Stimulated activated naive CD8-positive, alpha-beta T cell treated with anti-CD3 and anti-CD28 coated beads, Interleukin-15, amount 100 ng/mL, for 72 hours (primary cell): ENCODE measurements at regions not wholly inside any gene's neighbourhood (a gene's known extent, or its start where the extent isn't known, plus 50 kb on each side); places are given as distances from the start of the nearest gene placed in this dataset.
"Not testable (repeated sequence)": the region's sequence is repeated elsewhere in the genome, so short reads cannot be mapped to it uniquely, and the experiment has no call there.

Experiments
- ATAC-seq: fragments of 150-1000 bp; cut with Tn5 transposase; 2 replicates; pipeline ENCODE4 v1.10.0; 2021; ENCODE audit warnings: mild to moderate bottlenecking, moderate library complexity
- DNase-seq, 2 donors: peaks; one replicate each; pipeline ENCODE4 v3.0.0; 2021 to 2022
- H3K27ac Mint-ChIP-seq, 2 donors: one replicate each; pipeline ENCODE4 v1.8.0; 2022; ENCODE audit warnings: mild to moderate bottlenecking in 2 of 2, mixed read lengths in 2 of 2, moderate library complexity in 2 of 2
- H3K27me3 Mint-ChIP-seq: one replicate; pipeline ENCODE4 v1.8.0; 2022; ENCODE audit warnings: mixed read lengths
- H3K4me1 Mint-ChIP-seq: one replicate; pipeline ENCODE4 v1.8.0; 2022; ENCODE audit warnings: mild to moderate bottlenecking, mixed read lengths
- H3K4me3 Mint-ChIP-seq, 2 donors: one replicate each; pipeline ENCODE4 v1.8.0; 2022; ENCODE audit warnings: mild to moderate bottlenecking in 2 of 2, mixed read lengths in 2 of 2, moderate library complexity in 1 of 2
- H3K9me3 Mint-ChIP-seq, 2 donors: one replicate each; pipeline ENCODE4 v1.8.0; 2022; ENCODE audit warnings: mixed read lengths in 2 of 2

DNA sequence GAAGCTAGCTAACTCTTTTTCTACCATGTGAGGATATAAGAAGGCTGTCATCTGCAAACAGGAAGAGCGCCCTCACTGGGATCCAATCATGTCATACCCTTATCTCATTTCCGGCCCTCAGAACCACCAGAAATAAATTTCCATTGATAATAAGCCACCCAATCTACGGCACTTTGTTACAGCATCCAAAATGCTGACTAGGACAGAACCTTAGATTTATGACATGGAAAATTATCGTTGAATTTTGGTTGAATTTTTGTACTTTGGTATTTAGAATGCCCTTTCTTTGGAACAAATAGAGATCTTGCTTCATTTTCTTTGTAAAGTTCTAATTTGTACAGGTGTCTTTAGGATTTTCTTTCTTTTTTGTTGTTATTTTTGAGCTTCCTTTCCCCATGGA lies 53.3 kb upstream of the CYLC2 start:
- H3K9me3 Mint-ChIP-seq, result peaks cover 9 to 15% of the 10 kb centered on the region in 2 donors
- H3K27me3 Mint-ChIP-seq, result no peaks in the 10 kb centered on the region
- DNase-seq (no peak), ATAC-seq (no peak)
- H3K27ac Mint-ChIP-seq, result peak overlapping the region in 1 of 2 donors; percentile 1
- H3K4me3 Mint-ChIP-seq, result no peak overlapping the region
- H3K4me1 Mint-ChIP-seq, result no peaks in the 10 kb centered on the region

DNA sequence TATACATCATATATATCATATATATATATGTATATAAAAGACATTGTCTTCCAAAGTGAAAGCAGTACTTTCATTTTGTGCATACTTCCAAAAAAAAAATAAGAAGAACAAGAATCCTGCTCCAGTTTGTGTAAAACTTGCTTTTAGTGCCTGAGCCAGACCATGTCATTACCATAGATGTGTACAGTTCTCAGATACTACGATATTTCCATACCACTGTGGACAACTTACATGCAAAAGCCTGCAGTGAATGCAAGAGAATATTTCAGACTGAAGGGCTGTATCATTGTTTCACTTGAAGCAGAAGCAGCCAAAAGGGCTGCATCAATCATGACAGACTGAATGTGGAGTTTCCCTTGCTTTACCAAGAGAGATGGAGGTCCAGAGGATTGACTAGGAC lies 72.6 kb upstream of the CYLC2 start:
- no peaks in the 10 kb centered on the region for H3K4me1 Mint-ChIP-seq

DNA sequence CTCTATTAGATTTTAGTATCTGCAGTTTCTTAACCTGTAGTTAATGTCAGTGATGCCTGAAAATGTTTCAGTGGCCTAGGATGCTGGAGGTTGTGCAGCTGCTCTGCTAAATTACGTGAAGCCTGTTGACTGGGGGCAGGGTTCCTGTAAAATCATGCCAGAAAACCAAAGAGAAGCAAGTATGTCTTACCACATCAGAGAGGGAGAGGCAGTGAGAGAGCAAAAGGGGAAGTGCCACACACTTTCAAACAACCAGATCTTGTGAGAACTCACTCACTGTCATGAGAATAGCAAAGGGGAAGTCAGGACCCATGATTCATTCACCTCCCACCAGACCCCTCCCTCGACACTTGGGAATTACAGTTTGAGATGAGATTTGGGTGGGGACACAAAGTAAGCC lies 83.9 kb upstream of the CYLC2 start:
- H3K4me3 Mint-ChIP-seq, result no peak overlapping the region

More for the DNA sequence above, 72.6 kb upstream of the CYLC2 start:
- H3K9me3 Mint-ChIP-seq, result peaks cover 0 to 4% of the 10 kb centered on the region in 2 donors
- H3K4me3 Mint-ChIP-seq, result no peak overlapping the region
- no peak for ATAC-seq
- H3K27ac Mint-ChIP-seq, result no peak overlapping the region
- DNase-seq, result no peak
- H3K27me3 Mint-ChIP-seq, result no peaks in the 10 kb centered on the region

DNA sequence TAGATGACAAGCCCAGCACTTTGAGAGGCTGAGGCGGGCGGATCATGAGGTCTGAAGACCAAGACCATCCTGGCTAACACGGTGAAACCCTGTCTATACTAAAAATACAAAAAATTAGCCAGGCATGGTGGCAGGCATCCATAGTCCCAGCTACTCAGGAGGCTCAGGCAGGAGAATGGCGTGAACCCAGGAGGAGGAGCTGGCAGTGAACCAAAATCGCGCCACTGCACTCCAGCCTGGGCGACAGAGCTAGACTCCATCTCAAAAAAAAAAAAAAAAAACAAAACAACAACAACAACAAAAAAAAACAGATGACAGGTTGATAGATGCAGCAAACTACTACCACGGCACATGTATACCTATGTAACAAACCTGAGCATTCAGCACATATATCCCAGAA lies 89.3 kb upstream of the CYLC2 start:
- H3K4me3 Mint-ChIP-seq, H3K4me1 Mint-ChIP-seq, DNase-seq, H3K27me3 Mint-ChIP-seq, H3K27ac Mint-ChIP-seq, ATAC-seq: not testable (repeated sequence)
- H3K9me3 Mint-ChIP-seq, result peaks cover 15 to 35% of the 10 kb centered on the region in 2 donors

More for the DNA sequence above, 83.9 kb upstream of the CYLC2 start:
- ATAC-seq (no peak), DNase-seq (no peak)
- Mint-ChIP-seq H3K27me3 (no peaks in the 10 kb centered on the region), H3K4me1 (no peaks in the 10 kb centered on the region), H3K9me3 (peaks cover 0 to 4% of the 10 kb centered on the region in 2 donors), H3K27ac (no peak overlapping the region)

DNA sequence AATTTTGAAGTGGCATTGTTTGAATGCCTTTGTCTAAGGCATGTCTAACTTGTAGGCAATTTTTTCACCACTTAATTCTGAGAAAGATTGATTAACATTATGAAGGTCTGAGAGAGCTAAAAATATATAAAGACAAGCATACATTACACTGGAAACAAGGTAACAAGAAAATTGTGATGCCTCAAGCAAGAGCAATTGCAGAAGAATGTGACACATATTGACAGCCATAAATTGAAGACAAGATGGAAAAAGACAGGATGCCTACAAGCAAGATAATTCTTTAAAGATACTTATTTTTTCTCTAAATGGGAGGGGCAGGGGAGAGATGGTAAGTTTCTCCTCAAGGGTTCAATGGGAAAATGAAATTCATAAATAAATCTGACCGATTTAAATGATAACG lies 103.1 kb upstream of the CYLC2 start:
- DNase-seq (no peak), ATAC-seq (no peak)
- no peak overlapping the region for H3K27ac Mint-ChIP-seq
- H3K4me3 Mint-ChIP-seq, result no peak overlapping the region
- peaks cover 0 to 7% of the 10 kb centered on the region in 2 donors for H3K9me3 Mint-ChIP-seq
- no peaks in the 10 kb centered on the region for H3K4me1 Mint-ChIP-seq
- no peaks in the 10 kb centered on the region for H3K27me3 Mint-ChIP-seq

DNA sequence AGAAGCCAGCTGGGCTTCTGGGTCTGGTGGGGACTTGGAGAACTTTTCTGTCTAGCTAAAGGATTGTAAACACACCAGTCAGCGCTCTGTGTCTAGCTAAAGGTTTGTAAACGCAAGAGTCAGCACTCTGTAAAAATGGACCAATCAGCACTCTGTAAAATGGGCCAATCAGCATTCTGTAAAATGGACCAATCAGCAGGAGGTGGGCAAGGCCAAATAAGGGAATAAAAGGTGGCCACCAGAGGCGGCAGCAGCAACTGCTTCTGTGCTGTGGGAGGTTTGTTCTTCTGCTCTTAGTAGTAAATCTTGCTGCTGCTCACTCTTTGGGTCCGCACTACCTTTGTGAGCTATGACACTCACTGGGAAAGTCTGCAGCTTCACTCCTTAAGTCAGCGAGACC lies 106.4 kb upstream of the CYLC2 start:
- H3K9me3 Mint-ChIP-seq, H3K4me3 Mint-ChIP-seq, H3K27ac Mint-ChIP-seq, ATAC-seq, H3K27me3 Mint-ChIP-seq, H3K4me1 Mint-ChIP-seq, DNase-seq: not testable (repeated sequence)

DNA sequence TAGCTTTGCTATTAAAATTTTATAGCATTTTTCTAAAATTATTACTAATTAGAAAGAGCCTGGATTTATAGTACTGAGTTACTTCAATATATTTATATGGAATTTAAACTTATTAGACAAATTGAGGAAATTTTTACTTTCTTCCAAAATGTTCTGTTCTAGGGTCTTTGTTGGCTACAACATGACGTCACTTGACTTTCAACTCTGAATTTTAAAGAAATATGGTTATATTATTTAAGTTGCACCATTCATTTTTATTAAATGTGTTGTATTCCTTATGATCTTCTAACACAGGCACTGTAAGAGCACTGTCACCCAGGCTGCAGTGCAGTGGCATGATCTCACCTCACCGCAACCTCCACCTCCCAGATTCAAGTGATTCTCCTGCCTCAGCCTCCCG lies 119.4 kb upstream of the CYLC2 start:
- DNase-seq (no peak), ATAC-seq (no peak)
- H3K27ac Mint-ChIP-seq, result no peak overlapping the region
- no peak overlapping the region for H3K4me3 Mint-ChIP-seq
- H3K27me3 Mint-ChIP-seq, result no peaks in the 10 kb centered on the region
- H3K9me3 Mint-ChIP-seq, result peaks cover 8% of the 10 kb centered on the region in 2 donors
- no peaks in the 10 kb centered on the region for H3K4me1 Mint-ChIP-seq

DNA sequence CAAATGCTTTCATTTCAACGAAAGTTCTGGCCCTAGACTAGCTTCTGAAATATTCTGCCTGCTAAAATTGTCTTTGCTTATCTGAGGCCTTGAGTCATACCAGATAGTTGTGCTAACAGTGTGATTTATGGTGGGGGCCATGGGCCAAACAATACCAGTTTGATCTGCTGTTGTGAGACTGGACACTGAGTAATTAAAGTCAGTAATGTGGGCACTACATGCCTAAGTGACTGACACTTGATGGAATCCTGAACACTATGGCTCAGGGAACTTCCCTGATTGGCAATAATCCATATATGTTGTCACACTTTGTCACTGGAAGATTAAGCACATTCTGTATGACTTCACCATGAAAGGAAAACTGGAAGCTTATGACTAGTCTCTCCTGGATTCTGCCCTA lies 127.6 kb upstream of the CYLC2 start:
- peaks cover 0 to 4% of the 10 kb centered on the region in 2 donors for H3K9me3 Mint-ChIP-seq

DNA sequence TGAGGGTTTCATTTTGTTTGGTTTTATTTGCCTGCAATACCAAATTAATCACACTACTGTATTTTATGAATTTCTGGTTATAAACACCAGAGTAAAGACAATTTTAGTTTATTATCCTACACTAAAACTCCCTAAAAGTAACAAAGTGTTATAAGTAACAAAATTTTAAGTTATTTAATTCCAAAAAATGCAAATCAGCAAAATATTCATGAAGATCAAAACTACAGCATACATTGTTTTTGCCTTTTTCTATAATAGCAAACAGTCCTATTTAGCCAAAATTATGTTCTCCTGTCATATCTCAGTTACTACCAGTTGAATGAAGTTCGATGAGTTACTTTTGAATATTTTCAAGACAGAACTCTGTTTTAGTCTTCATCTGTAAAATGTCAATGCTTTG lies 132.7 kb upstream of the CYLC2 start:
- H3K27ac Mint-ChIP-seq, result no peak overlapping the region
- no peak for DNase-seq
- peaks cover 0 to 18% of the 10 kb centered on the region in 2 donors for H3K9me3 Mint-ChIP-seq
- H3K4me1 Mint-ChIP-seq, result no peaks in the 10 kb centered on the region
- H3K27me3 Mint-ChIP-seq, result no peaks in the 10 kb centered on the region
- H3K4me3 Mint-ChIP-seq, result no peak overlapping the region
- no peak for ATAC-seq

More for the DNA sequence above, 127.6 kb upstream of the CYLC2 start:
- H3K27me3 Mint-ChIP-seq, result no peaks in the 10 kb centered on the region
- H3K4me1 Mint-ChIP-seq, result no peaks in the 10 kb centered on the region
- no peak overlapping the region for H3K4me3 Mint-ChIP-seq
- DNase-seq (no peak), ATAC-seq (no peak)
- H3K27ac Mint-ChIP-seq, result no peak overlapping the region

DNA sequence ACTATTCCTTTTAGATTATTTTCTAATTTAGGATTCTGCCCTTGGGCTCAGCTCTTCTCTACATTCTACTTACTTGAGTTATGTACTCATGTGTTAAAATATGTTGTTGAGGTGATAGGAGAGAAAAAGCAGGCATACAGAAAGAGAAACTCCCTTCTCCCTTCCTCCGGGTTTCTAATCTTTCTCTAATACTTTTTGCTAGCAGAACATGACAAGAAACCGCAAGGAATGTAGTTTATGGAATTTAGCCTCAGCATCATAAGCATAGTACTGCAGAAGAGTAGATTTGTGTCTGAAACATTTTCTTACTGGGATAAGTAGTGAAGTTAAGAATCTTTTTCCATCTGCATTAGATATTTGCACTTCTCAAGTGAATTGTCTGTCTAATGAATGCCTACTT lies 139.5 kb upstream of the CYLC2 start:
- no peaks in the 10 kb centered on the region for H3K4me1 Mint-ChIP-seq
- DNase-seq, result no peak
- no peak overlapping the region for H3K27ac Mint-ChIP-seq
- H3K9me3 Mint-ChIP-seq, result peaks cover 13 to 19% of the 10 kb centered on the region in 2 donors
- ATAC-seq, result no peak
- no peak overlapping the region for H3K4me3 Mint-ChIP-seq
- no peaks in the 10 kb centered on the region for H3K27me3 Mint-ChIP-seq

DNA sequence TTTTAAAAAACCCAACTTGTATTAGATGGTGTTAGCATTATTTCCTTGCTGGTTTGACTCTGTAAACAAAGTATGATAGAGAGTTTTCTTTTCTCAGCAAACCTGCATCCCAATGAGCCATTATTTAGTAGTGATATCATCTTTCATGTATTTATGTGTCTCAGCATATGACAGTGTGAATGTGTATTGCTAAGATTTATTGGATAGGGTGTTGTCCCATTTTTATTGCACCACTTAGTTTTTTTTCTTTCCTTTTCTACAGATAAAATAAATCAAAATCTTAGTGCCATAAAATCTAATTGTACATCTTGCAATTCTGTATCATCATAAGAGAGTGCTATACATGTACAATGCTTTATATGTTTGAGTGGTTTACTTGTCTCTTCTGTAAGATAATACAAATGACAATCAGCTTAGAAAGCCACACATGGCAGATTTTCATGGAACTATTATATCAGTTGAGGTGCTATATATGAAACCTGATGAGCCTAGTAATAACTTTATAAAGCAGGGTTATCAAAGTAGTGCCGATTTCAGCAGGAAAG lies 149.2 kb upstream of the CYLC2 start:
- no peak for DNase-seq
- Mint-ChIP-seq H3K4me3 (no peak overlapping the region), H3K27me3 (no peaks in the 10 kb centered on the region), H3K9me3 (peaks cover 0 to 4% of the 10 kb centered on the region in 2 donors), H3K27ac (no peak overlapping the region), H3K4me1 (no peaks in the 10 kb centered on the region)
- ATAC-seq, result no peak

DNA sequence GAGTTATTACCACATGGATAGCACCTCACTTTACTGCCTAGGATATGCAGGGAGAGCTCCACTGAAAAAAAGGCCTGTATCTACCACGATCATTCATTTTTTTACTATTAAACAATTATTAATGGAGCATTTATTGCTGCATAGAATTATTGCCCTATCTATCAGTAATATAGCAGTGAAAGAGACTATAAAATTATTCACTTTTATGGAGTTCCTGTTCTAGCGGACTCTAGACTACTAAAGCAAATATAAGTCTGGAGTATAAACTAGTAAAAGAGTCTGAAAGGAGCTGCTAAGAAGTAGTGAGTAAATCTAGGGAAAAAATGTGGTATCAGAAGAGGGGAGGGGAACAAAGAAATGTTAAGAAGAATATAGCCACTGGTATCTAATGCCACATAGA lies 150.4 kb upstream of the CYLC2 start:
- Mint-ChIP-seq H3K4me3 (no peak overlapping the region), H3K27ac (no peak overlapping the region), H3K9me3 (no peaks in the 10 kb centered on the region), H3K27me3 (no peaks in the 10 kb centered on the region), H3K4me1 (no peaks in the 10 kb centered on the region)
- ATAC-seq (no peak), DNase-seq (no peak)

DNA sequence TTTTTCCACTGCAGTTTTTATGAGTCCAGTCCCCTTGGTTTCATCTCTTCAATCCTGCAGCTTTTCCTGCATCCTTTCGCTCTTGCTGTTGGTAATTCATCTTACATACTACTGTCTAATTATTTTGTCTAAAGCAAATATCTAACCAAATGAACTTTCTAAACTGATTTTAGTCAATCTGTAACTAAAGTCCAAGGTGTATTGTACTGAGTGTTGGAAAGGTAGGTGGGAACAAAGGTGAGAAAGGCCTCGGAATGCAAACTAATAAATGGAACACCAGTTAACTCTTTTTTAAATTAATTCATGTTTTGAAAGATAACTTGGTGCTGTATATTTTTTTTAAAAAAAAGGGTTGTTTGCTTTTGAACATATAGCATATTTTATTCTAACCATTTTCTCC lies 152.7 kb upstream of the CYLC2 start:
- no peak overlapping the region for H3K27ac Mint-ChIP-seq
- H3K9me3 Mint-ChIP-seq, result no peaks in the 10 kb centered on the region
- ATAC-seq (no peak), DNase-seq (no peak)
- no peak overlapping the region for H3K4me3 Mint-ChIP-seq
- no peaks in the 10 kb centered on the region for H3K27me3 Mint-ChIP-seq
- no peaks in the 10 kb centered on the region for H3K4me1 Mint-ChIP-seq

DNA sequence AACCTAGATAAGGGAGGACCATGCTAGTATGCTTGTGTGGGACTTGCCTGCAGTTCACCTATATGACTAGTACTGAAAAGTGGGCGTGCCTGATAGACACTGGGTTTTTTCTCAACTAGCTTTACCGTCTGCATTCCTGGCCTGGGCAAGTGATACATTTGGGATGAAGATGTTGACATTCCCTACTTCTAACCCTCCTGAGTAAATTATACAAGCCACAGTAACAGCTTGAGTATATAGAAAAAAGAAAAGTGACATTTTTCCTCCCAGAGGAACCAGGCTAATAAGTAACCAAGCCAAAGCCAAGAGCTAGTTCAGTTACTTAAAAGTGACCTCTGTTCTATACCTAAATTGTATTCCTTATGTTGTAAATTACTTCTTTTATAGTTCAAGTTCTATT lies 153.8 kb upstream of the CYLC2 start:
- peaks cover 0 to 8% of the 10 kb centered on the region in 2 donors for H3K9me3 Mint-ChIP-seq
- H3K4me1 Mint-ChIP-seq, result no peaks in the 10 kb centered on the region
- DNase-seq, result no peak
- no peak for ATAC-seq
- H3K27ac Mint-ChIP-seq, result no peak overlapping the region
- no peaks in the 10 kb centered on the region for H3K27me3 Mint-ChIP-seq
- no peak overlapping the region for H3K4me3 Mint-ChIP-seq

DNA sequence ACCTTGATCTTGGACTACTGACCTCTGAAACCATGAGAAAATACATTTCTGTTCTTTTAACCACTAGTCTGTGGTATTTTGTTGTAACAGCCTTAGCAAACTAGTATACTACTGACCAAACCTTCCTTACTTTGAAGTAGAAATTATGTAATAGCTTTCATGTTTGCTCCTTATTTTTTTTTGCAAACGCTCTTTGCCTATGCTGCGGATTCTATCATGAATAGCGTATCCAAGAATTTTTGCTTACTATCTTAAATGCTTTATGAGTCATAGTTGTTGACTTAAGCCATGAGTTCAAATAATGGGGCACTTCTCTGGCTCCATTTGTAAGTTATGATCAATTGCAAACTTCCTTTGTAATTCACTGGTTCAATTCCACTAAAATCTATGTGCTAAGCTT lies 154.8 kb upstream of the CYLC2 start:
- Mint-ChIP-seq H3K27ac (no peak overlapping the region), H3K9me3 (peaks cover 0 to 8% of the 10 kb centered on the region in 2 donors), H3K27me3 (no peaks in the 10 kb centered on the region), H3K4me3 (no peak overlapping the region), H3K4me1 (no peaks in the 10 kb centered on the region)
- no peak for ATAC-seq
- no peak for DNase-seq

DNA sequence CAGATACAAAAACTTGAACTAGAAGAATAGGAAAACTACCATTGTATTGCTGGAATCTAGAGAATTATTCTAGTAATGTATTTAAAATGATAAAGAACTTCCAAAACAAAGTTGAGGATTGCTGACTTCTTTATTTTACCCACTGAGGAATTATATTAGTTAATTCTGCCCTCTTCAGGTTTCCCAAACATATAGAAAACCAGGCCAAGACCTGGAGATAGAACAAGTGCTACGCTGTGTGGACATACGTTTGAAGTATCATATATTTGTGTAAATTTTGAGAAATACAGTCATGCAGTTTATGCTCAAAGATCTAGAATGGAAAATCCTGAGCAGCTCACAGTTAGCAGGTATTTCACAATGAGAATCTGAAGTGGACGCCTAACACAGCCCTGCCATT lies 162.3 kb upstream of the CYLC2 start:
- Mint-ChIP-seq H3K4me3 (no peak overlapping the region), H3K27ac (no peak overlapping the region), H3K4me1 (no peaks in the 10 kb centered on the region), H3K27me3 (no peaks in the 10 kb centered on the region), H3K9me3 (peaks cover 0 to 8% of the 10 kb centered on the region in 2 donors)
- no peak for DNase-seq
- ATAC-seq, result no peak

DNA sequence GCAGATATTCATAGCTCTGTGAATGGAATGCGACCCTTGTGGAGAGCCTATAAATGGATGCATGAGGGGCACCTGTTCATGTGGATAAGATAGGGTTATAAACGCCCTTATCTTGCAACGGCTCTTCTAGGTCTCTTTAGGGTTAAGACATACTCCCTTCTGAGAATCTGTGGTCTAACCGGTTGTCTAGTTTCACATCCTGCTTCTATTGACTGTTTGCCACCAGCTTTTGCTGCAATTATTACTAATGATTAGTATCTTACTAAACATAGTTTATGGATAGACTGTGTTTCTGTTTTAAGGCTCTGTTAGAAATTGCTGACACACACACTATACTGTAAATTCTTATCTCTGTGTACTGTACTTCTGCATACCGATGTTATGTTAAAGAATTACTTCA lies 198.9 kb upstream of the CYLC2 start:
- H3K9me3 Mint-ChIP-seq, result peaks cover 4 to 7% of the 10 kb centered on the region in 2 donors
- no peaks in the 10 kb centered on the region for H3K4me1 Mint-ChIP-seq

More for the DNA sequence above, 198.9 kb upstream of the CYLC2 start:
- no peak for ATAC-seq
- H3K27me3 Mint-ChIP-seq, result no peaks in the 10 kb centered on the region
- peak overlapping the region in 1 of 2 donors; percentile 30 for H3K27ac Mint-ChIP-seq
- DNase-seq, result no peak
- no peak overlapping the region for H3K4me3 Mint-ChIP-seq
